ENCODE measurements at regions not wholly inside any gene's neighbourhood (a gene's known extent, or its start where the extent isn't known, plus 50 kb on each side); places are given as distances from the start of the nearest gene placed in this dataset.

- H3K4me1 ChIP-seq (ENCODE audit: insufficient read depth, low read length), result no peaks in the 10 kb centered on the region
- ChIA-PET POLR2A (no interaction called here), CTCF (no interaction called here)
- DNase-seq (no peak), ATAC-seq (ENCODE audit: poor library complexity) (no peak)
- peaks cover 3% of the 10 kb centered on the region for H3K9me3 Mint-ChIP-seq
- H3K27me3 Mint-ChIP-seq, result no peaks in the 10 kb centered on the region
- H3K36me3 Mint-ChIP-seq (ENCODE audit: low read depth), result no peaks in the 10 kb centered on the region
- no peak for TF ChIP-seq CTCF (IDR thresholded peaks at IDR 0.05)
- no peak overlapping the region for H3K27ac Mint-ChIP-seq
- no peak overlapping the region for H3K4me3 ChIP-seq (ENCODE audit: low read length)
- H3K27ac ChIP-seq (ENCODE audit: low read depth in 1 of 2, low read length in 2 of 2), result no peak overlapping the region
- intact Hi-C loops (cut with DNase I, micrococcal nuclease), result no loop called here
- no peaks in the 10 kb centered on the region for H3K27me3 ChIP-seq (ENCODE audit: control insufficient read depth in 1 of 2, insufficient read depth in 2 of 2, low read length in 2 of 2)
- no peaks in the 10 kb centered on the region for H3K4me1 Mint-ChIP-seq (ENCODE audit: low read depth)
- H3K9me3 ChIP-seq (ENCODE audit: control insufficient read depth in 1 of 2, insufficient read depth in 1 of 2, low read length in 2 of 2), result no peaks in the 10 kb centered on the region
- no peaks in the 10 kb centered on the region for H3K36me3 ChIP-seq (ENCODE audit: insufficient read depth, low read length)
- H3K4me3 Mint-ChIP-seq, result no peak overlapping the region
These were observed 539.3 kb upstream of the ISX start for GRCh38 chr22:34526681-34527080.

- Histone ChIP-seq H3K4me1 (ENCODE audit: insufficient read depth, low read length) (no peaks in the 10 kb centered on the region), H3K9me3 (ENCODE audit: control insufficient read depth in 1 of 2, insufficient read depth in 1 of 2, low read length in 2 of 2) (peaks cover 0 to 7% of the 10 kb centered on the region in 2 experiments), H3K27me3 (ENCODE audit: control insufficient read depth in 1 of 2, insufficient read depth in 2 of 2, low read length in 2 of 2) (no peaks in the 10 kb centered on the region), H3K36me3 (ENCODE audit: insufficient read depth, low read length) (no peaks in the 10 kb centered on the region), H3K4me3 (ENCODE audit: low read length) (no peak overlapping the region), H3K27ac (ENCODE audit: low read depth in 1 of 2, low read length in 2 of 2) (no peak overlapping the region)
- Mint-ChIP-seq H3K9me3 (peaks cover 7% of the 10 kb centered on the region), H3K4me3 (no peak overlapping the region), H3K27me3 (no peaks in the 10 kb centered on the region), H3K4me1 (ENCODE audit: low read depth) (no peaks in the 10 kb centered on the region), H3K27ac (no peak overlapping the region), H3K36me3 (ENCODE audit: low read depth) (no peaks in the 10 kb centered on the region)
- ChIA-PET CTCF (no interaction called here), POLR2A (no interaction called here)
- intact Hi-C loops (cut with DNase I, micrococcal nuclease), result no loop called here
- no peak for DNase-seq
- no peak for TF ChIP-seq CTCF (IDR thresholded peaks at IDR 0.05)
- ATAC-seq (ENCODE audit: poor library complexity), result no peak
These were observed 531.9 kb upstream of the ISX start for GRCh38 chr22:34534101-34534500.

- POLR2A ChIA-PET, result no interaction called here
- no peak overlapping the region for H3K4me3 ChIP-seq (ENCODE audit: low read length)
- H3K36me3 ChIP-seq (ENCODE audit: insufficient read depth, low read length), result no peaks in the 10 kb centered on the region
- H3K4me3 Mint-ChIP-seq, result no peak overlapping the region
- H3K27me3 Mint-ChIP-seq, result peaks cover 10% of the 10 kb centered on the region
- no peak overlapping the region for H3K27ac Mint-ChIP-seq
- ATAC-seq (ENCODE audit: poor library complexity) (no peak), DNase-seq (no peak)
- H3K9me3 Mint-ChIP-seq, result peaks cover 4% of the 10 kb centered on the region
- H3K4me1 ChIP-seq (ENCODE audit: insufficient read depth, low read length), result no peaks in the 10 kb centered on the region
- no peaks in the 10 kb centered on the region for H3K36me3 Mint-ChIP-seq (ENCODE audit: low read depth)
- CTCF ChIA-PET, result interaction anchor here (0.6 kb wide), 2 partner anchors 75 to 321 kb away, joined by 3 read pairs; no protein-coding TSS in a partner anchor
- H3K27me3 ChIP-seq (ENCODE audit: control insufficient read depth in 1 of 2, insufficient read depth in 2 of 2, low read length in 2 of 2), result no peaks in the 10 kb centered on the region
- TF ChIP-seq CTCF (IDR thresholded peaks at IDR 0.05), result no peak
- no peaks in the 10 kb centered on the region for H3K4me1 Mint-ChIP-seq (ENCODE audit: low read depth)
- intact Hi-C loops (cut with DNase I, micrococcal nuclease), result no loop called here
- H3K9me3 ChIP-seq (ENCODE audit: control insufficient read depth in 1 of 2, insufficient read depth in 1 of 2, low read length in 2 of 2), result peaks cover 0 to 3% of the 10 kb centered on the region in 2 experiments
- no peak overlapping the region for H3K27ac ChIP-seq (ENCODE audit: low read depth in 1 of 2, low read length in 2 of 2)
These were observed 498.6 kb upstream of the ISX start for GRCh38 chr22:34567367-34567766.
